ENCODE measurements at regions not wholly inside any gene's neighbourhood (a gene's known extent, or its start where the extent isn't known, plus 50 kb on each side); places are given as distances from the start of the nearest gene placed in this dataset.

GRCh38 chr10:43863859-43864591 lies 215.3 kb upstream of the ZNF32 start:
- H3K36me3 ChIP-seq, result no peaks in the 10 kb centered on the region
- H3K4me3 ChIP-seq, result no peak overlapping the region
- TF ChIP-seq CTCF (IDR thresholded peaks at IDR 0.05), result no peak
- 40 to 49% methylated on average over 8 of the region's 8 CpGs for WGBS, 2 donors
- intact Hi-C loops (cut with DNase I), result loop anchor here in 1 of 10 donors (5.0 kb wide), 2 partner anchors 43 to 172 kb away; no protein-coding TSS in a partner anchor
- peak overlapping the region; percentile 60 to 96 (median 84) for H3K27ac ChIP-seq
- peaks cover 13 to 88% (median 40%) of the 10 kb centered on the region in 9 donors for H3K4me1 ChIP-seq
- peak; percentile 44 to 64 for DNase-seq
- ATAC-seq, result peak; percentile 64 to 88 (median 85)
- no peaks in the 10 kb centered on the region for H3K27me3 ChIP-seq
- no peaks in the 10 kb centered on the region for H3K9me3 ChIP-seq

GRCh38 chr10:43863270-43863669 lies 214.6 kb upstream of the ZNF32 start:
- peaks cover 11 to 88% (median 32%) of the 10 kb centered on the region in 9 donors for H3K4me1 ChIP-seq
- no peaks in the 10 kb centered on the region for H3K36me3 ChIP-seq
- DNase-seq, result no peak
- H3K4me3 ChIP-seq, result no peak overlapping the region
- no peak for TF ChIP-seq CTCF (IDR thresholded peaks at IDR 0.05)
- intact Hi-C loops (cut with DNase I), result loop anchor here in 1 of 10 donors (5.0 kb wide), 2 partner anchors 44 to 171 kb away; no protein-coding TSS in a partner anchor
- no peaks in the 10 kb centered on the region for H3K27me3 ChIP-seq
- peak in 1 of 8 donors; percentile 25 for ATAC-seq
- H3K27ac ChIP-seq, result peak overlapping the region; percentile 60 to 96 (median 83)
- WGBS, 2 donors, result 96 to 98% methylated on average over 9 of the region's 9 CpGs
- no peaks in the 10 kb centered on the region for H3K9me3 ChIP-seq

GRCh38 chr10:43862756-43863155 lies 214.1 kb upstream of the ZNF32 start:
- H3K27me3 ChIP-seq, result no peaks in the 10 kb centered on the region
- DNase-seq (no peak), ATAC-seq (no peak)
- TF ChIP-seq CTCF (IDR thresholded peaks at IDR 0.05), result no peak
- WGBS, 2 donors, result 94 to 95% methylated on average over 5 of the region's 5 CpGs
- no peaks in the 10 kb centered on the region for H3K36me3 ChIP-seq
- peak overlapping the region in 9 of 10 donors; percentile 77 to 96 (median 84) for H3K27ac ChIP-seq
- H3K9me3 ChIP-seq, result no peaks in the 10 kb centered on the region
- intact Hi-C loops (cut with DNase I), result loop anchor here in 1 of 10 donors (5.0 kb wide), 2 partner anchors 45 to 170 kb away; no protein-coding TSS in a partner anchor
- H3K4me1 ChIP-seq, result peaks cover 8 to 84% (median 33%) of the 10 kb centered on the region in 9 donors
- H3K4me3 ChIP-seq, result no peak overlapping the region

GRCh38 chr10:43861966-43862751 lies 213.5 kb upstream of the ZNF32 start:
- H3K36me3 ChIP-seq, result no peaks in the 10 kb centered on the region
- H3K4me3 ChIP-seq, result no peak overlapping the region
- intact Hi-C loops (cut with DNase I), result loop anchor here in 1 of 10 donors (5.0 kb wide), 2 partner anchors 45 to 170 kb away; no protein-coding TSS in a partner anchor
- peak overlapping the region in 8 of 10 donors; percentile 77 to 96 (median 84) for H3K27ac ChIP-seq
- DNase-seq, result no peak
- no peaks in the 10 kb centered on the region for H3K27me3 ChIP-seq
- no peak for TF ChIP-seq CTCF (IDR thresholded peaks at IDR 0.05)
- 80% methylated on average over 3 of the region's 3 CpGs for WGBS, 2 donors
- H3K4me1 ChIP-seq, result peaks cover 8 to 82% (median 31%) of the 10 kb centered on the region in 9 donors
- H3K9me3 ChIP-seq, result no peaks in the 10 kb centered on the region
- peak in 1 of 8 donors; percentile 38 for ATAC-seq

All from heart right ventricle (tissue), 16 donors.